Neural crest cell (in vitro differentiated cells): ENCODE measurements at regions not wholly inside any gene's neighbourhood (a gene's known extent, or its start where the extent isn't known, plus 50 kb on each side); places are given as distances from the start of the nearest gene placed in this dataset.

Experiments used
- DNase-seq: peaks from one replicate; pipeline ENCODE4 v3.0.0; 2021; ENCODE audit warnings: low read depth, mixed read lengths, low spot score
- H3K27ac Mint-ChIP-seq: one replicate; pipeline ENCODE4 v1.8.0; 2021; ENCODE audit warnings: mild to moderate bottlenecking, mixed read lengths; ENCODE audit not compliant: unreplicated experiment
- H3K27me3 Mint-ChIP-seq: 2 replicates; pipeline ENCODE4 v1.8.0; 2021; ENCODE audit warnings: low read depth, mild to moderate bottlenecking, mixed read lengths
- H3K36me3 Mint-ChIP-seq: 2 replicates; pipeline ENCODE4 v1.8.0; 2021; ENCODE audit warnings: low read depth, mild to moderate bottlenecking, mixed read lengths
- H3K4me1 Mint-ChIP-seq: 2 replicates; pipeline ENCODE4 v1.8.0; 2021; ENCODE audit warnings: mixed read lengths
- H3K4me3 Mint-ChIP-seq: one replicate; pipeline ENCODE4 v1.8.0; 2021; ENCODE audit warnings: mild to moderate bottlenecking, mixed read lengths
- H3K9me3 Mint-ChIP-seq: 2 replicates; pipeline ENCODE4 v1.8.0; 2021; ENCODE audit warnings: mixed read lengths
- CTCF ChIP-seq: fragments of 200-600 bp; sonication (generic); conservative IDR thresholded peaks from 2 replicates; pipeline ENCODE4 v1.5.0; 2021; ENCODE audit warnings: antibody characterized with exemption, mild to moderate bottlenecking

DNA sequence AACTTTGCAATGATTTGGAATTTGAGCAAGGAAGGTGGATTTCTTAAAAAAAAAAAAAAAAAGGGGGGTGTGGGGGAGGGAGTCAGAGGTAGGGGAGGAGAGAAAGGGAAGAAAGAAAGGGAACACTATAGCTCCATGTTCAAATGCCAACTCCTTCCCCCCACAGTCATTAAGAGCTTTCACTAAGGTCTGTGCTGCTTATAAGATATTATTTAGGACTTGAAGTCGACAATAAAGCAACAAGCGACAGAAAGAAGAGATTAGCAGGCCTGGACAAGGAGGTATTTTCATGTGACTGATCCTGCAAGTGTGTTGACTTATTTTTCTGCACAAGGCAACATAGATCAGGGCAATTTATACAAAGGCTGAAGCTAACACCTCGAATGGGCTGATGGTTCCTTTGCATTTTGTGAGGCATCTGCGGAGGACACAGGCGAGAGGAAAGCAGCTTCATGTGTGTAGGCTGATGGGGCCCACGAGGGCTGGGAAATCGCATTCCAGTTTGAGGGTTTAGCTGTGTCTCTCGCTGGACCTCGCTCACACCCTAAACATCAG lies 382.0 kb downstream of the SOX11 start:
- Mint-ChIP-seq H3K27ac (peak overlapping the region; percentile 88), H3K36me3 (no peaks in the 10 kb centered on the region), H3K27me3 (no peaks in the 10 kb centered on the region), H3K9me3 (no peaks in the 10 kb centered on the region), H3K4me3 (peak overlapping the region; percentile 83), H3K4me1 (peaks cover 93% of the 10 kb centered on the region)
- TF ChIP-seq CTCF: no peak
- DNase-seq: no peak

- H3K36me3 Mint-ChIP-seq: no peaks in the 10 kb centered on the region
- no peak for TF ChIP-seq CTCF
- no peaks in the 10 kb centered on the region for H3K27me3 Mint-ChIP-seq
- DNase-seq: no peak
- H3K27ac Mint-ChIP-seq: no peak overlapping the region
- H3K9me3 Mint-ChIP-seq: no peaks in the 10 kb centered on the region
- peaks cover 90% of the 10 kb centered on the region for H3K4me1 Mint-ChIP-seq
- no peak overlapping the region for H3K4me3 Mint-ChIP-seq
Observed at GRCh38 chr2:6077585-6077984, 385.4 kb downstream of the SOX11 start.

GRCh38 chr2:6078414-6078813 lies 386.2 kb downstream of the SOX11 start:
- peaks cover 90% of the 10 kb centered on the region for H3K4me1 Mint-ChIP-seq
- DNase-seq: no peak
- no peaks in the 10 kb centered on the region for H3K9me3 Mint-ChIP-seq
- no peak for TF ChIP-seq CTCF
- H3K4me3 Mint-ChIP-seq: no peak overlapping the region
- no peaks in the 10 kb centered on the region for H3K36me3 Mint-ChIP-seq
- H3K27ac Mint-ChIP-seq: no peak overlapping the region
- no peaks in the 10 kb centered on the region for H3K27me3 Mint-ChIP-seq

DNA sequence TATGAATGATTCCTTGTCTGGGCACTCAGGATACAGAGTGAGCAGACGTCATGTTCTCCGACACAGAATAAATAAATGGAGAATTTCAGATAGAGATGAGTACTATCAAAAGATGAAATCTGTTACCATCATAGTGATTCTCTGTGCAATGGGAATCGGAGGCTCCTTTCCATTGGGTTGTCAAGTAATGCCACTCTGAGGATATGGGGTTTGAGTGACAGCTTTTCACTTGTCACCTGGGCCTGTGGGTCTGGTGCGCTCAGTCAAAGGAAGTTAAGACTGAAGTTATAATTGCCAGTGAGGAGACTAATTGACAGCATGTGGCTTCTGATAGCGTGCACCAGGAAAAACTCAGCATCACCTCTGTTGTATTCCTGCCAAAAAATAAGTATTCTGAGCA lies 387.2 kb downstream of the SOX11 start:
- no peak overlapping the region for H3K4me3 Mint-ChIP-seq
- no peak for DNase-seq
- H3K9me3 Mint-ChIP-seq: no peaks in the 10 kb centered on the region
- TF ChIP-seq CTCF: no peak
- H3K4me1 Mint-ChIP-seq: peaks cover 83% of the 10 kb centered on the region
- no peaks in the 10 kb centered on the region for H3K27me3 Mint-ChIP-seq
- H3K36me3 Mint-ChIP-seq: no peaks in the 10 kb centered on the region
- peak overlapping the region; percentile 59 for H3K27ac Mint-ChIP-seq

DNA sequence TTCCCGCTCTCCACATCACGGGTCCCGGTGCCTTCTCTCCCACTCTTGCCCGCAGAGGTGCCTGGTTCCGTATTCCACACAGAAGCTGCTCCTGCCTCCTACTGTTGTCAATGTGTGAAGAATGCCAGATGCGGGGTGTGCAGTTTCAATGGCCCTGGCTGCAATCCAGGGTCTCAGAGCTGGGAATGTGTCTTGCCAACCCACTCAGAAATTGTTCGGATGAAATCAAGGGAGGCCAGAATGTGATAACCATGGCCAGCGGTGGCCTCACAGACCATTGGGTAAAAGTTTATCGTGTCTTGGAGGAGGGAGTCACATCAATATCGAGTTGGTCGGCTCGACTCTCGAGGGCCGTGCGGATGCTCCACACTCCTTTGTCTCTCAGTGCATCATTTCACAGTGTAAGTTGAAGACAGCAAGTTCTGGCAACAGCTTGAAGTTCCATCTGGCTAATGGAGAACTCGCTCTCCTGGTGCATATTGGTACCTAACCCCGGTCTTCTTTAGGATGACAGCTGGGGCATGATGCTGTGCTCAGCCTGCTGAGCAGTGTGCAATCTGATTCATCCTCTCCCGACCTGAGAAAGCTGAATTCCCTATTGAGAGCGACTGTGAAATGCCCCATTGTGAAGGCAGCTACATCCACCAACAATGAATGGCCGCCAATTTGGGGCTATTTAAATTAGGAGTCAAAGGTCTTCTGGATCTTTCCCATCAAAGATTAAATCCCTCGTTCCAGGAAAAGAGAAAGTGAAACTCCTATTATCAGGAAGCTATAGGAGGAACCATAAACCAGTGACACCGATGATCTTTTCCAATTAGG lies 389.0 kb downstream of the SOX11 start:
- DNase-seq: no peak

More for the DNA sequence above, 389.0 kb downstream of the SOX11 start:
- peaks cover 71% of the 10 kb centered on the region for H3K4me1 Mint-ChIP-seq
- no peaks in the 10 kb centered on the region for H3K36me3 Mint-ChIP-seq
- H3K27me3 Mint-ChIP-seq: no peaks in the 10 kb centered on the region
- no peaks in the 10 kb centered on the region for H3K9me3 Mint-ChIP-seq
- TF ChIP-seq CTCF: no peak
- H3K27ac Mint-ChIP-seq: peak overlapping the region; percentile 98
- peak overlapping the region; percentile 79 for H3K4me3 Mint-ChIP-seq
